H1 (cell line): ENCODE measurements at regions not wholly inside any gene's neighbourhood (a gene's known extent, or its start where the extent isn't known, plus 50 kb on each side); places are given as distances from the start of the nearest gene placed in this dataset.

Source experiments
- CTCF ChIP-seq, 3 experiments: IDR thresholded peaks; 1 replicate in 2 of 3; 2 replicates in 1 of 3; pipeline versions ENCODE4 v1.5.1 to v1.6.1; 2011; ENCODE audit warnings: low read length in 3 of 3, mild to moderate bottlenecking in 3 of 3, inconsistent platforms in 2 of 3, low read depth in 1 of 3, moderate library complexity in 1 of 3; ENCODE audit not compliant: insufficient read depth in 1 of 3; ENCODE audit errors: control extremely low read depth in 1 of 3
- RBBP5 ChIP-seq: IDR thresholded peaks from 2 replicates; pipeline ENCODE4 v1.7.1; 2012; ENCODE audit warnings: low read depth, mild to moderate bottlenecking, inconsistent platforms, low read length, moderate library complexity, borderline replicate concordance
- SP1 ChIP-seq: IDR thresholded peaks from 2 replicates; pipeline ENCODE4 v1.6.1; 2011; ENCODE audit warnings: low read depth, low read length

GRCh38 chr14:40199101-40199500, 766.9 kb upstream of the FBXO33 start (continued):
- TF ChIP-seq CTCF (IDR thresholded peaks at IDR 0.05; ENCODE audit: control extremely low read depth in 1 of 3, insufficient read depth in 1 of 3, low read depth in 1 of 3, low read length in 3 of 3) (no peak), RBBP5 (no peak), SP1 (no peak)
